HG03354 (cell line): ENCODE measurements at regions not wholly inside any gene's neighbourhood (a gene's known extent, or its start where the extent isn't known, plus 50 kb on each side); places are given as distances from the start of the nearest gene placed in this dataset.

Experiments
- ATAC-seq: cut with Tn5 transposase; IDR thresholded peaks from one replicate; pipeline ENCODE4 v1.9.1; 2021; ENCODE audit warnings: mild to moderate bottlenecking; ENCODE audit not compliant: unreplicated experiment, poor library complexity, severe bottlenecking

DNA sequence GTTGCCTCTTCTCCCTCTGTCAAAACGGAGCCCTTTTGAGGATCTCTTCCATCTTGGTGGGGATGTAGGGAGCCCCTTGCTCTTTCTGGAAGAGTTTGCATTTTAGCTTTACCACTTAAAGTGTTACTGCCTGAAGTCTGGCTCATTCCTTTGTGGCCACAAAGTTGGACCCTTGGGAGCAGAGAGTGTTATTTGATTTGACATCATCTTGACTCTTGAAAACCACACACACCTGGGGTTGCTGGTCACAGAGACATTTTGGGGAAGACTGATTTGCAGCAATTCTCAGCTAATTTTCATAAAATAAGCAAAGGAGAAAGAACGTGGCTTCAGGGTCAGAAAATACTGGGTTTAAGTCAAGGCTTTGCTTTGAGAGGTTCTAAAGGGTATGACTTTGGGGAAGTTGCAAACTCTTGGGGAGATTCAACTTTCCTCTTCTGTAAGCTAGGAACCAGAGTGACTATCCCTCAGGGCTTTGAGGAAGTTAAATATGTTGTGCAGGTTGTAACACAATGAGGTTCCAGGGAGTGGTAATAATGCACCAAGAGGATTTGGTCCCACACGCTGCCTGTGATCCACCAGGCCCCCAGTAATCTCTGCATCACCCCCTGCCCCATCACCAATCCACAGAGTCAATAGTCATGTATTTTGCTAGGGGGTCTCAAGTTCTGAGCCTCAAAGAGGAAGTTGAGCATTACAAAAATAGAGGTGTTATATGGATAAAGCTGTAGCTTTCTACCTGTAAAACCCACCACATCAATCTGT is 141.6 kb upstream of the SLC24A3 start:
- peak; percentile 36 for ATAC-seq

DNA sequence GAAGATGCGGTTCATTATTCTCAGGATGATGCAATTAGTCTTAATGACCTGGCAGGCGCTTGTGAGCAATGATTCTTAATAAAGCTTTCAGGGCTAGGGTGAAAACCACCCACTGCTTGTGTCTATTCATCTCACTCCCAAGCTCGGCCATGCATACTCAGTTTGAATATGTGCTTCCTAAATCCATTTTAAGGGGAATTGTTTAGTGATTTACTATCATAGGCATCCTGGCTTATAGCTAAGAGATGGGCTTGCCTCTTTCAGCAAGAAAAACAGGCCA is 141.1 kb upstream of the SLC24A3 start:
- ATAC-seq: peak; percentile 38

DNA sequence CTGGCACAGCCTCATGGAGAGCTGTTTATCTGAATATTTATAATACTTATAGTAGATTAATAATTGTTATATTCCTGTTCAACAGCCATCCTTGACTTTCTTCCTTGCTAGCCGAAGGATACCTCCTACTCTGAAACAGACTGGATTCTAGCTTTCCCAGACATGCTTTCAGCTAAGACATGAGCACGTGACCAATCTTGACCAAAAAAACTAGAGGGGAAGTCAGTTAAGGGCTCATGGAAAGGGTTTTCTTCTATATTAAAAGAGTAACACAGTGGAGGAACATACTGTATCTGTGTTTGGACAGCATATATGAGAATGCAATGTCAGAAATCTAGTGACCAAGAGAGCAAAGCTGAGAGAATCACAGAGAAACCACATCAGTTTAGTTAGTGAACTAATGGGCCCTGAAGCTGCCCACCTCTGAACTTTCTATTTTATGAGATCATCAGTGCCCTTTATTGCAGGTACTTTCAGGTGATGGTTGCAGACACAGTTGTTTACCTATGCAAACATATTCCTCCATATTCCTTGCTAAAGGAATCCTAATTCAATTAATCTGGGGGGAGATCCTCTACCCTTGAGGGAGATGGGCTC is 140.4 kb upstream of the SLC24A3 start:
- ATAC-seq: no peak

DNA sequence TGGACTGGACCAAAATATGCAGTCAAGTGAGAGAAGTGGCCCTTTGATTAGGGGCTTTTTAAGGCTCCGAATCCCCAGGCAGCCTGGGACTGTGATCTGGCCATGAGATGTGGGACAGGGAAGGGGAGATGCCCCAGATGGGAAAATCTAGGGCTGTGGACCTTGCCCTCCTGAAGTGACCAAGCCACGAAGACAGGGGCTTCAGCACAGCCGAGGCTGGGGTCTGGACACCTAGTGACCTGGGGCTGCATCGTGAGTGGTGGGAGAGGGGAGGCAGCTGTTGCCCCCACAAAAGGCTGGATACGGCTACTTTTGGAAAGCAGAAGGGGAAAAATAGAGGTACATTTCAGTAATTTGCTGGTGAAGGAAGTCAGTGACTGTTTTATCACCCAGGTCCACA is 139.5 kb upstream of the SLC24A3 start:
- ATAC-seq: no peak

DNA sequence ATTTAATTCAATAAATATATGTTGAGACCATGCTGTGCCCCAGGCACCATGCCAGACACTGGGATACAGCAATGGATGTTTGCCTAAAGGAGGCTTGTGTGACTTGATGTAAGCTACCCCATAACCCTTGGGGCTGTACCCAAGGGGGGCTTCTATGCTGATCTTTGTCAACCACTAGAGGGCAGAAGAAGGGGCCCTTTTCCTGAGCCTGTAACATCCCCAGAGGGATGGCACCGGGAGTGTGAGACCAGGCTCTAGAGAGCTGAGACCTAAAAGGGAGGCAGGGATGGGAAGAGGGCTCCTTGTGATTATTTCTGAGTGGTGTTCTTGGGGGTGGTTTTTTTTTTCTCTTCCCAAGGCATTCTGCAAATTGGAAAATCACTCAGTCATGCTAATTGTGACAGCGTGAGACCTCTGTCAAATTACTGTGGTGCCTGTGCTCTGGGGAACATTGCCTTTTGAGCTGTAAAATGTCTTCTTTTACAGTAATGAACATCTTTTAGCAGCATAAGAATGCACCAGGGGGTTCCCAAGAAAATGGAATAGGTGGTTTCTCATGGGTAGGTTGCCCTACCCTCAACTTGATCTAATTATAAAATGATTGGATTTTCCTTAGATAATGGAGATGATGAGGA is 138.7 kb upstream of the SLC24A3 start:
- ATAC-seq: no peak

DNA sequence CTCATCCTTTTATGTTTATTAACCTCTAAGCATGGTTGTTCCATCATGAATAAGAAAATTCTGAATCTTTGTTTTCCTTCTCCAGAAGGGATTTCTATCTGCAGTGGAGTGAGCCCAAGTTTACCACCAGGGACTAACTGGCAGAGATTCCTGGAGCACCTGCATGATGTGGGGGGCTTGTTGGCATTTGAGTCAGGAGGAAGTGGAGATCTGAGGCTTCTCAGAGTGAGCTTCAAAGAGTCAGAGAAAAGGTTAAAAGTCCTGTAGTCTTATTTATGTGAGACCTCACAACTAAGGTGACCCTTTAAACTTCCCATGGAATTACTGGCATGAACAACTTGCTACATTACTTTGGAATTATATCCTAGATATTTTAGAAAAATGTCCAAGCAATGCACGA is 138.1 kb upstream of the SLC24A3 start:
- ATAC-seq: no peak

DNA sequence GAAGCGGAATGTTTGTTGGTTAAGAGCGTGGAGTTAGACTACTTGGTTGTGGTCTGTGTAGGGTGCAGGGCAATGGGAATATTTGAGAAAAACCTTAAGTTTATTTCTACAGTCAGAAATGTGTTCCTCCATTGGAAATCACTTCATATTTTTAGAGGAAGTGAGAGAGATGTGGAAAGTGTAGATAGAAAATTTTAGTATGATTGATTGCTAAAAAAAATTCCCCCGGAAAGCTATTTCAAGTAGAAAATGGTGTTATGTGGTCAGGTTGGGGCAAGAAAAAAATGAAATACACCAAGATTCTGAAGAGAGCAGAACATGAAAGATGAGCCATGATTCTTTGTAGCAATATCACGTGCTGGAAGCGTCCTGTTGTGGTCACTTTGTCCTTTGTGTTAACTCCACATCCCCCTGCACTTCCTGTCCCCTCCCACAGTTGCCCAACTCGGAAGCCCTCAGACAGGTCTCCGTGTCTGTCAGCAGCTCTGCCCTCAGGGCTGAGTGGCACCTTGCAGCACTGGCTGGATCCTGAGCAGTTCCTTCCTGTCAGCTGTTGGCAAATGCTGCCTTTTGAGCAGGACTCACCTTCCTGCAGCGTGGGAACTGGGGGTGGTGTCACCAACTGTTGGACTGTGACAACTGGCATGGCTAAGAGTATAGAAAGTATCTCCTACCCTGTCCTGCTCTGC is 137.5 kb upstream of the SLC24A3 start:
- ATAC-seq: peak; percentile 57

DNA sequence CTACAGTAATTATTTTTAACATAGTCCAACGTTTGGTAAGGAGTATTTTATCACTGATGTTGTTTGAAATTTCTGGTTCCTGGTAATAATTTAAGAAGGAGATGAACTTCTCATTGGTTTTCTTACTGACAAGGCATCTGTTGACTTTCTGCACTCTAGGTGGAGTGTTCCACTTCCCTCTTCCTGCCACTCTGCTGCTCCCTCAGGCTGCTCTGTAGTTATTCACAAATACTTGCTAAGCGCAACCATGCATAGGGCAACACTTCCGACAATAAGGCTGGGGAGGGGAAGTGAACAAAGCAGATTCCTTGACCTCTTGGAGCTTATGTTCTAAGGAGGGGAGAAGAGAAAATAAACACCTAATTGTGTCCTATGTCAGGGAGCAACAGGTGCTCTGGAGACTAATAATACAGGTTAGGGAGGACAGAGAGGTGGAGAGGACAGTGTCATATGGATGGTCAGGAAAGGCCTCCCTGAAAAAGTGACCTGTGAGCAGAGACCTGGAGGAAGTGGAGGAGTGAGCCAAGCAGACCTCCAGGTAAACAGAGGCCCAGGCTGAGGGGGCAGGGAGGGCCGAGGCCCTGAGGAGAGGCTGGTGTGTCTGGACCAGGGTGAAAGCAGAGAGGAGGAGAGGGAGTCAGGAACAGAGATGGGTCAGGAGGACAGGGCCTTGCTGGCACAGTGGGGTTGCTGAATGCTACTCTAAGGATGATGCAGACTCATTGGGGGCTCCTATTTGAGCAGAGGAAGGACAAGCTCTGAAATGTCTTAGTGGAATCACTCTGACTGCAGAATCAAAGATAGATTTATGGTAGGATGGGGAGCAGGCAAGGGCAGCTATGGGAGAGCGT is 134.8 kb upstream of the SLC24A3 start:
- no peak for ATAC-seq

DNA sequence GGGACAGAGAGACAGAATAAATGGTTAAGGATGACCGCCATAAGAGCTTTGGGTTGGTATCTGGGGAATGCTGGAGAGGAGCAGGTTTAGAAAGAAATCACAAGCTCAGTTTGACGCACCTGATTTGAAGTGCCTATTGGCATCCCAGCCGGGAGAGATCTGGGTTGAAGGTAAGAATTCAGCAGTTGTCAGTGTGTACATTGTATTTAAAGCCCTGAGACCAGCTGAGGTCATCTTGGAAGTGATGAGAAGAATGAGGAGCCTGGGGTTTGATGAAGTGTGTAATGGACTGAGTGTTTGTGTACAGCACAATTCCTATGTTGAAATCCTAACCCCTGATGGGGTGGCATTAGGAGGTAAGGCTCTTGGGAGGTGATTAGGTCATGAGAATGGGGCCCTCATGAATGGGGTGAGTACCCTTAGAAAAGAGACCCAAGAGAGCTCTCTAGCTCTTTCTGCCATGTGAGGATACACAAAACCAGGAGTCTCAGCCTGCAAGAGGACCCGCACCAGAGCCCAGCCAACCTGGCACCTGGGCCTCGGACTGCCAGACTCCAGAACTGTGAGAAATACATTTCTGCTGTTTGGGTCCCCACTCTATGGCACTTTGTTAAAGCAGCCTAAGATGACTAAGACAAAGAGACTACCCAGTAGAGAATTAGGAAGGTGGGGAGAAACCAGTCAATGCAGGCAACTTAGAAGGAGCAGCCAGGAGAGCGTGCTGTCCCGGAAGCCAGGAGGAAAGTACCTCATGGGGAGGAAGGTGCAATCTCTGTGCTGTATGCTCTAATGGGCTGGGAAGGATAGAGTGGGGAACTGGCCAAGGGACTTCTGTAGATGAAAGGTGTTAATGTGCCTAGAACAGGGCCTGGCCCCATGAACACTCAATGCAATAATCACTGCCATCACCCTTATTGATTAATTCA is 133.7 kb upstream of the SLC24A3 start:
- ATAC-seq: no peak

DNA sequence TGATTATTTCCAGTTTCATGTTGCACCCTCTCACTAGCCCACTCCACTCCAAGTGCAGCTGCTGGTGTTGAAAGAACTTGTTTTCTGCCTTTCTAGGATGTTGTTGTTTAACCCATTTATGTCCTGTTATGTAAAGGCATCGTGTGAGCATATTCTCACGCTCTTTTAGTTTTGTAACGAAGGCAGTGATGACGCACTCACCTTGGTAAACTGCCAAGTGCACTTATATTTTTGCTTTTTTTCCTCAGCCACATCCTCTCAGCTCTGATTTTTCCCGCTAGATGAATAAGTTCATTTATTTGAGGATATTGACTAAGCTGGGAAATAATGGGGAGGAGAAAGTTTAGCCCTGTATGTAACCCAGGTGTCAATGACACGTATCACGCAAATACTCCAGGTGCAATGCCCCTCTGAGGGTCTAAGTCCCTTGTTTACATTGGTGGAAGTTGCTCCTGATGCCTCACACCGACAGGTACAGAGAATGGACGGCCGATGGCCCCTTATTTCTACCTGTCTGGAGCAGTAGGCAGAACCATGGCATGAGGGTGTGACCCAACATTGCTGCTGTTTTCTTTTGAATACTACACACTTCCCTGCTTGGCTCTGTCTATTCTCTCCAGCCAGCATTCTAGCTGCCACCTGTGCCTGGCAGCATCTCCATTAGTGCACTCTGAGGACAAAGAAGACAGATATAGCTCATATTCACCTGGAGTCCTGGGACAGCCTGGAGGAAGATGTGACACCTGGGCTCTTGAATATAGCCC is 132.7 kb upstream of the SLC24A3 start:
- no peak for ATAC-seq

DNA sequence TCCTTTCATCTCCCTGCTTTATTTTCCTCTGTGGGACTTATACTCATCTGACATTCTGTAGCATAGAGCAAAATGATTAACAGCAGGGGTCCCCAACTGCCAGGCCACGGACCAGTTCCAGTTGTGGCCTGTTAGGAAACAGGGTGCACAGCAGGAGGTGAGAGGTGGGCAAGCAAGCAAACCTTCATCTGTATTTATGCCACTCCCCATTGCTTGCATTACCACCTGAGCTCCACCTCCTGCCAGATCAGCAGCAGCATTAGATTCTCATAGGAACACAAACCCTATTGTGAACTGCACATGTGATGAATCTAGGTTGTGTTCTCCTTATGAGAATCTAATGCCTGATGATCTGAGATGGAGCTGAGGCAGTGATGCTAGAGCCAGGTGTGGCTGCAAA is 130.5 kb upstream of the SLC24A3 start:
- no peak for ATAC-seq

DNA sequence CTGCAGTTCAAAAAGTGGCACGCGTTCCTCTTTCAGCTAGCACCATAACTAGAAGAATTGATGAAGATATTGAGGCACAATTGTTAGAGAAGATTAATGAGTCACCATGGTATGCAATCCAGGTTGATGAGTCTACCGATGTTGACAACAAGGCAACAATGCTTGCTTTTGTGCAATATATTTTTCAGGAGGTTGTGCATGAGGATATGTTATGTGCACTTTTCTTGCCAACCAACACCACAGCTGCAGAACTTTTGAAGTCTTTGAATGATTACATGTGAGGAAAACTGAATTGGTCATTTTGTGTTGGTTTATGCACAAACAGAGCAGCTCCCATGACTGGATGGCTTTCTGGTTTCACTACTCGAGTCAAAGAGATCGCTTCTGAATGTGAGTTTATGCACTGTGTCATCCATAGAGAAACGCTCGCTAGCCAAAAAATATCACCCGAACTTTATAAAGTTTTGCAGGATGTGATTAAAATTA is 129.3 kb upstream of the SLC24A3 start:
- ATAC-seq: no peak

DNA sequence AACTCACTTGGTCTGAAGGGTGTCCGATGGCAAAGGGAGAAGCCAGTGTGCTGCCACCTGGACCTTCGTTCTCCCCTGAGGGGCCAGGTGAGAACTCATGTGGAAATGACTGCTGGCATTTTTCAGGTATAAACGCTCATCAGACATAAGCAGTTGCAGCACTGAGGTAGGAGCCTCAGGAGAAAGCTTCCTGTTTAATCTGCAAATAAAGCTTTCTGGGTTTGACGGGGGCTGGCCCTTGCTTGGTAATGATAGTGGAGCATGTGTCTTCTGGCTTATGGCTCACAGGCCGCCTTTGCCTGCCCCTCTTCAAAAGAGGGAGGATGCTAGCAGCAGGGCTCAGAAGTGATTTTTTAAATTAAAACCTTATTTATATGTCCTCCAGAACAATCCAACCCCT is 122.1 kb upstream of the SLC24A3 start:
- ATAC-seq: no peak

DNA sequence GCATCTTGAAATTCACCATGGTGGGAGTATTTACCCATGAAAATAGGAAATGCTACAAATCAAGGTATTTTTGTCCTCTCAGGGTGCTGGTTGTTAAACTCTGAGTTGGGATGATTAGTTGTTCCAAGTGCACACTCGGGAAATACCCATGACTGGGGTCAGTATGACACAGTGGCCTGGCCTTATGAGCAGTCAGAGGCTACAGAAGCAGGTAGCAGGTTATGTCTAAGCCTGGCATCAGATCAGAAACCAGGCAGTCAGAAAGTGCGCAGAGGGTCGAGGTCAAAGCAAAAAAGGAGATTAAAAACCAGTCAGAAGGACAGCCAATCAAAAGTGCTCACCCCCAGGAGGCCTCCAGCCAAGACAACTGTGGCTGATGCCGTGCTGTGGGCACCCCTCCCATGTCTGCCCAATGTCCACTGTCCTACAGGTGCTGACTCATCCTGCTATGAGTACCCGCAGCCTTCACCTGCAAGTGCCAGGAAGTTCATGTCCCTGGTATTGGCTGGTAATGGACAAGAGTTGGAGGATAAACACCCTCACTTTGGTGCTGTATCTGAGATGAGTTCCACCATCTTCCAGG is 117.4 kb upstream of the SLC24A3 start:
- ATAC-seq: no peak

DNA sequence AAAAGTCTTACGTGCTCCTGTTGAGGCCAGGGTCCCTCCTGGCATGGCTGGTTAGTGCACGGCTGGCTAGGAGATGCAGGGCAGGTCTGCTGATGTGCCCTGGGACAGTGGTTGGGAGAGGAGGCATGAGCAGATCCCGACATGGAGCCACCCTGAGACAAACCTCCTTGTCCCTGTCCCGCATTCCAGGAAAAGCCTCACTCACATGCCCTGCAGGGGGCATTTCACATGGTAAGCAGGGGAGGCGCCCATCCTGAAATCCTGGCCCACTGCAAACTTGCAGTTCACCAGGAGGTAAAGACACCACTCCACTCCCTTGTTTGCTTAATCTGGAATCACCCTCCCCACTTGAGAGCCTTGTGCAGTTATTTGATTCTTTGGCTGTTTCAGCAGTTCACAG is 116.7 kb upstream of the SLC24A3 start:
- ATAC-seq: no peak

DNA sequence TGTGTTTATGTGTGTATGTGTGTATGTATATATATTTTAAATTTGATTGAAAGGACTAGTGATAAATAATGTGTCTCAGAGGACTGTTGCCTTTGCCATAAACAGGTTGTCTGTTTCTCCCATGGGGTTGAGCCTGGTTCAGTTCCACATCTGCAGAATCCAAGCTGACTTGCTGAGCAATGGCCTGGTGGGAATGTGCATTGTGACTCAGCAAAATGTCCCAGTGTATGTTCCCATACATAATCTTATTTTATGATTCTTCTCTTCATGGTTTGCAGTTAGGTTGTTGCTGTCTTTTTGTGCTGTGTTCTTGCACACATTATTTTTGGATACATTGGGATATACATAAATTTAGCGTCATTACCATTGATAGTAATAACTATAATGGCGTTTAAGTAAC is 115.6 kb upstream of the SLC24A3 start:
- no peak for ATAC-seq

DNA sequence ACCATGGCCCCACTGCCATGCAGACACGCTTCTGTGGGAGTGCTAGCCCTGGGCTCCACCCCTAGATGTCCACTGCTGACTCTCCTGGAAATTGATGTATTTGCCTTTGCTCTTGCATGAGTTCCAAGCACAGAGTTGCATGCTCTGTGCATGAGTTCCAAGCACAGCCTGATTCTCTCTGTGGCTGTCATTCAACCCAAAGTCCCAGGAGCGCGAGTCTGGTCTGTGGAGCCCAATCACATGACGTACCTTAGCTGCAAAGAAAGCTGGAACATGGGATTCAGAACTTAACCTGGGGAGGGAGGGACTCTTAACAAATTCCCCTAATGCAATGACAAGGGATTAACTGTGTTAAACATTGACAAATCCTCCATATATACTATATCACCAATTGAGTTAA is 114.3 kb upstream of the SLC24A3 start:
- ATAC-seq: no peak
